GM23248 (cell line): ENCODE measurements at regions not wholly inside any gene's neighbourhood (a gene's known extent, or its start where the extent isn't known, plus 50 kb on each side); places are given as distances from the start of the nearest gene placed in this dataset.

ENCODE experiments used
- EZH2 ChIP-seq: fragments of 200-600 bp; sonication (generic); IDR thresholded peaks from 2 replicates; pipeline ENCODE4 v1.6.1; 2018; ENCODE audit warnings: antibody characterized with exemption, mild to moderate bottlenecking; ENCODE audit not compliant: insufficient read depth, poor library complexity, severe bottlenecking
- EZH2phosphoT487 ChIP-seq: fragments of 200-600 bp; sonication (generic); IDR thresholded peaks from 2 replicates; pipeline ENCODE4 v1.6.1; 2018; ENCODE audit warnings: antibody characterized with exemption, moderate library complexity, mild to moderate bottlenecking, low read depth; ENCODE audit not compliant: insufficient read depth

DNA sequence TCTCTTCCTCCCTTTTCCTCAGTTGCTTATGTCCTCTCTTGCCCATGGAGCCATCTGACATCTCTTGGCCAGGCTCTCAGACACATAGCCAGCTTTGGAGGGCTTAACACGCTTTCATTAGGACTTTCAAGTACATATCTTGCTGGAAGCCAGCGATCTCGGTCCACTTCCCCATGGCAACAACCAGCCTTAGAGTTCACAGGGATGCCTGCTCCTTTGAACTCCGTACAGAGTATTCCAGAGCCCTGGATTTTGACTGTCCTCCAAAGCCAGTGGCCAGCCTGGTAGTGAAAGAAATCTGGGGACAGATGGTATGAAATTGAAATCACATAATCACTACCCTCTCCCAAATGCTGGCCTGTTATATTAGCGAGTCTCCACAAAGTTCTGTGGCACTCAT, 370.5 kb upstream of the NPVF start:
- TF ChIP-seq EZH2phosphoT487 (no peak), EZH2 (no peak)
